ENCODE measurements at regions not wholly inside any gene's neighbourhood (a gene's known extent, or its start where the extent isn't known, plus 50 kb on each side); places are given as distances from the start of the nearest gene placed in this dataset.

DNA sequence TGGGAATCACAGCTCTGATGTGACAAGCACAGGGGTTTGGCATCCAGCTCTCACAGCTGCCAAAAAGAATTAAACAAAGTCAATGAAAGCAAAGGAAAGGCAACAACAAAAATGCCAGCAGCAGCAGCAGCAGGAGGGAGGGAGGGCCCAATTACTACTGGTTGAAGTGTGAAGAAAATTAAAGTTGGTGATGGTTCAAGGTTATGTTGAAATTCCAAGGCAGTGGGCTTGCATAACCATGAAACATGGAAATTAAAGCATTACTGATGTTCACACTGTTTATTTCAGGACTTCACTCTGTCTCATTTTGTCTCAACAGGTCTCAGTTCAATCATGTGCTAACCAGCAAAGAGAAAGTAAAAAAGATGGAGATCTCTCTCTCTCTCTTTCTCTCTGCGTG lies 220.3 kb upstream of the LYPLAL1 start:
- no peak for DNase-seq

GRCh38 chr1:218957971-218958370 lies 215.7 kb upstream of the LYPLAL1 start:
- DNase-seq: no peak

- DNase-seq: no peak
Observed at GRCh38 chr1:218959784-218960183, 213.9 kb upstream of the LYPLAL1 start.

DNA sequence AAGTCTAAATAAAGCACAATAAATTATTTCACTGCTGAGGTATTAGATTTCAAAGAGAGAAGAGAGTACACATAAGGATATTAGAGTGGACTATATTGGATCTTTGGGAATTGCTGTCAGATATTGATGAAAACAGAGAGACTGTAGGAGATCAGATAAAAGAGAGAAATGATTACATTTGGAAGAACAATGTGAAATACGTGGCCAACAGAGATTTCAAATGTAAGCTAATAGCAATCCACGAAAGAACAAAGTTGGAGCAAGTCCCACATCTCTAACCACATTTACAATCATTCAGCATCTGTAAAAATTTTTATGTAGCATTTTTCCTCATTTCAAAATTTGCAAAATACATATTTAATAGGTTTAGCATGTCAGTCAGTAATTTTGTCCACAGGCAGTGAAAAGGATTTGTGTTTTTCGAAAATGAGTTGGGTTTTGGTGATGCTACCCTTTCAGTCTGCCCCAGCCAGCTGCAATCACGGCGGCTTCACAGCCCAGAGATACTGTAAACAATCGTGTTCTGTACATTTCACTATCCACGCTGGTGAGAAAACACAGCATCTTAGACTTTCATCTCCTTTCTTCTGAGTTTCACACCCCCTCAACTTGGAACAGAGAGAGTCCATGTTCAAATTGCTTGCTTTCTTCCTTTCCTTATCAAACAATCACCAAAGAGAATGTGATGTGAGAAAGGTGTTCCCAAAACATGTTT lies 209.1 kb upstream of the LYPLAL1 start:
- DNase-seq: no peak

DNA sequence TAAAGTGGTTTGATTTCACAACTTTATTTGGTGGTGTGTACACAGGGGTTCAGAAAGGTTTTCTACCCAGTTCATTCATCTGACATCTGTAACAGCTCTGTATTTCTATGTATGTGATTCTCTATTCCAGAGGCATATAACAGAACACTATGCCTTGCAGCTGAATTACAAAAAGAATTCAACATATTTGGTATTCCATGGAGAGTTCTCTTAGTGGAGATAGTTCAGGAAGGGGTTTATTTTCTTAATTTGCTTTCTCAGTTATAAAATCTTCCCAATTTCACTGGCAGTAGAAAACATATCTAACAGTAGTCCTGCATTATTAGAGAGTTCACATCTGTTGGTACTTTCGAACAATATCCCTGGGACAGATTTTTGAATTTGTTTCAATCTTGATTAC lies 207.9 kb upstream of the LYPLAL1 start:
- DNase-seq: no peak

DNA sequence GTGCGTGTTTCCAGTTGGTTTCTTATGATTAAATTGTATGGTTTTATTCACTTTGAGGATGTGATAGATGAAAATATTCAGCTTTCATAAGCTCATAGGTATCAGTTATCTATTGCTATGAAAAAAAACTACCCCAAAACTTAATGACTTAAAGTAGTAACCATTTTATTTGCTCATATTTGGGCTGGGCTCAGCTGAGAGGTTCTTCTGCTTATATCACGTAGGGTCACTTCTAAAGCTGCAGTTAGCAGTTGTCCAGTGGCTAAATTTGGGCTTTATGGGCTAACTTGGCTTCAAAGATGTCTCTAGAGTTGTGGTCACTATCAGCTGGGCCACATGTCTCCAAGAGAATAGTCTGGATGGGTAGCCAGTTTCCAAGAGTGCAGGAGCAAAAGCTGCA lies 206.4 kb upstream of the LYPLAL1 start:
- no peak for DNase-seq

DNA sequence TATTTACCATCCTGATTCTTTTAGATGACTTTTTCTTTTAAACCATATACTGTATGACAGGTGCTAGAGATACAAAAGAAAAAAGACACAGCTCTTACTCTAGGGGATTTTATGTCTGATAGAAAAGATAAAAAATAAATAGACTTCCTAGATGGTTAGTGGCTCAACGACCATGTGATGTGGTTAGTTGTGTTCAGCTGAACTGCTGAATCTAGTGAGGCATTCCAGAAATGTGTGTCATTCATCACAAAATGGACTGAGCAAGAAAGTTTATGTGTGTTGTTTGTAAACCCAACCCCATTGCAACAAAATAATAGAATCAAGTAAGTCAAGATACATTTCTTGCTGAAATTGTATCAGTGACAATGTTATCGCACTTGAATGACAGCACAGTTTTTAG lies 205.8 kb upstream of the LYPLAL1 start:
- DNase-seq: no peak

GRCh38 chr1:218969006-218969405 lies 204.7 kb upstream of the LYPLAL1 start:
- DNase-seq: no peak

- no peak for DNase-seq
Observed at GRCh38 chr1:218970397-218970990, 203.2 kb upstream of the LYPLAL1 start.

DNA sequence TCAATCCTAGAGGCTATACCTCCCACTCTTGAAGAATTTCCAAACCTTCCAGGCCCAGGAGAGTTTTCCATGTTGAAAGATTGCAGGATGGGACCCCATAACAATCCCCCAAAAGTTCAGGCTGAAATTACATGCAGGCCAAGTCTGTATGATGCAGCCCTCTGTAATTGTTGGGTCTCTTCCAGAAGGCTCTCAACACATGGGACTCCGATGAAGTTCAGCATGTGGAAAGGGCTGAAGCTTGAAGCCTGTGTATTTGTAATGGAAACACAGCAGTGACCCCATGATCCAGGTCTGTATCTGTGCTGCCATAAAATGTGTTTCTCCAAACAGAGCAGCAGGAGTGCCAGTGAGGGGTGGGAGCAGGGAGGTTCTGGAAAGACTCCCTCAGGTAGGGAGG lies 202.5 kb upstream of the LYPLAL1 start:
- DNase-seq: no peak

DNA sequence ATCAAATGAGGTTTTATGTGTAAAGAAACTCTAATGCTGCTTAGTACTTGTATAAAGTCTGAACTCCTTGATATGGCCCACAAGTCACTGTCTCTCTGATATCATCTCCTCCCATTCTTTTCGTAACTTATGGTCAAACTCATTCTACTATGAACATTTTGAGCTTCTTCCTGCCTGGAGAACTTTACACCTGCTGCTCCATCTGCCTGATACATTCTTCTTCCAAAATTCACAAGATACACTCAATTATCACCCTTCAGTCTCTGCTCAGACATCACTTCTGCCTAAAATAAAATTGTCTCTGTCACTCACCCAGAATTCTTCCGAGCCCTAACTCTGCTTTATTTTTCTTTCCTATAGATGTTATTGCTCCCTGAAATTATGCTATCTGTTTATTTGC lies 192.8 kb upstream of the LYPLAL1 start:
- DNase-seq: no peak

- no peak for DNase-seq
Observed at GRCh38 chr1:218982482-218982881, 191.2 kb upstream of the LYPLAL1 start.

DNA sequence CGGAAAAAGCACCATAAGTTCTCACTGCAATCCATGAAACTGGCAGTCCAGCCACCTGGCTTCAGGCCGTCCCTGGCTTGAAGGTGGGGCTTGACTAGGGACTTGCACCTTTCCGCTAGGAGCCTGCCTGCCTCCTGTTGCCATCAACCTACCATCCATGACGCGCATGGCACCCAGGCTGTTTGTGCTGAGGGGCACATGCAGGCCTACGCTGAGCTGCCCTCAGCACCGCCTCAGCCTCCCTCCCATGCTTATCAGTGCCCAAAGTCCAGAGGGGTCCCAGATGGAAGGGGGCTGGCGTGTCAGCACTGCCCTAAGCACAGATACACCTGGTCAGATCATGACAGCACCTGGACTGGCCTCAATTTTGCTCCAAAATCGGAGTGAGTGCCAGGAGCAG lies 190.2 kb upstream of the LYPLAL1 start:
- DNase-seq: no peak

GRCh38 chr1:218983848-218984247 lies 189.8 kb upstream of the LYPLAL1 start:
- no peak for DNase-seq

DNA sequence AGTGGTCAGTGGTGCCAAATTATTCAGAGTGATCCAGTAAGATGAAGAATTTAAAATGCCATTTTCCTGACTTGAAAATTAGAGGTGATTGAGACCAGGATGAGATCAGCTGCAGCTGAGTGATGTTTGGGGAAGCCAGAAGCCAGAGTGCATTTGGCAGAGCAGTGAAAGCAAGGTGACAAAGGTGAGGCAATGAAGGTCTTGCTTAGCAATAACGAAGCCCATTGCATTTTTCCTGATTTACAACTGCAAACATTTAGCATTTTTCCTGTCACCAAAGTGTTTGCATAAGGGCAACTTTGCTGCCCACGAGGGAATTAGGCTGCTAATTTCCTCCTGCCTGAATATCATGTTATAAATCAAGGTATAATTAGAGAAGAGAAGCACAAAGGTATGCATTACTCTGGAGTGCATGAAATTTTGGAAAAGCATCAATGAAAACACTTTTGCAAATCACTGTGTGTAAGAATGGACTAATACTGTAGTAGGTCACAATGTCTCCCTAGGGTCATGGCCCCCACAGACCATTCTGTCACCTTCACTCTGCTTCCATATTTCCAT lies 188.2 kb upstream of the LYPLAL1 start:
- DNase-seq: no peak

DNA sequence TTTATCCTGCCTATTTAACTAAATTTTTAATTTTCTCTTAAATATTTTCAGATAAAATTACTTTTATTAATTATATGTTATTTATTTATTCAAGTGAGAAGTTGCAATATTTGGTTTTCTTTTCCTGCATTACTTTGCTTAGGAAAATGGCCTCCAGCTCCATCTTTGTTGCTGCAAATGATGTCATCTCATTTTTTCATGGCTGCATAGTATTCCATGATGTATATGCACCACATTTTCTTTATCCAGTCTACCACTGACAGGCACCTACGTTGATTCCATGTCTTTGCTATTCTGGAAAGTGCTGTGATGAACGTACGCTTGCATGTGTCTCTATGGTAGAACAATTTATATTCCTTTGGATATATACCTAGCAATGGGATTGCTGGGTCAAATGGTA lies 186.9 kb upstream of the LYPLAL1 start:
- DNase-seq: no peak

- DNase-seq: no peak
Observed at GRCh38 chr1:218990019-218990418, 183.7 kb upstream of the LYPLAL1 start.

DNA sequence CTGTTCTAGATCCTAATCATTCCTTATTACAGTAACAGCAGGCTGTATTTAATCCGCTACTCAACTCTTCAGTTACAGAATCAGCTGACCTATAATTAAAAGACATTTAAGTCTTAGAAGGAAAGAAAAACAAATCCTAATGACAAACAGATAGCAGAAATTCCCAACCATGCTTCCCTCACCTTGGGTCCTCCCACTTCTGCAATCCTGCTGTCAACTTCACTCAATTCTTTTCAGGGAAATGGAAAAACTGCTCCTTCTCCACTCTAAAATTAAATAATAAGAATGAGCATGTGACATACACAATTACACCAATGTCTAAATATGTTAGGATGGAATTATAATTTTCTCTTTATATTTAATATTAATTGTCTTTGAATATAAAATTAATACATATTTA lies 182.6 kb upstream of the LYPLAL1 start:
- DNase-seq: no peak

GRCh38 chr1:218994615-218995014 lies 179.1 kb upstream of the LYPLAL1 start:
- DNase-seq: no peak

DNA sequence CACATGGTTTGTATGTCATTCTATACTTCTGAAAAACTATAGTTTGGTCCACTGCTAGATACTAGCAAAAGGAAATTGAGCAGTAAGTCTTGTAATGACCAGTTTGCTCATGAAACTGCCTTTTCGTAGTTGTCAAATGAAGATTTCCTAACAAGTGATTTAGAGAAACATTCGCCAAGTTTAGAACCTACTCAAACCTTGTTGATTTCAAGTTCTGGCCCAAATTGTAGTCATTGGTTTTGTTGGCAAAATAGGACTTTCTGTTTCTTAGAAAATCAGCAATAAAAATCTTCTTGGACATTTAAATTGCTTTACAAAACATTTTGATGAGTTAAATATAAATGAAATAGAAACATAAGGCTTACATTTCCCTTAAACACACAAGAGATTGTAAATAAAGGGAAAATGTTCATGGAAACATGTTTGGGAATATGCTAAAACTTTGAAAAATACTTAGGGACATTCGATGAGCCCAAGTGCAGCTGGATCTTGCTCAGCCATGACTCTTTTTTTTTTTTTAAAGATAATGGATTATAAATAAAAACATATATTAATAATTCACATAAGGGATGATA lies 178.5 kb upstream of the LYPLAL1 start:
- no peak for DNase-seq

GRCh38 chr1:218996362-218996761 lies 177.3 kb upstream of the LYPLAL1 start:
- DNase-seq: no peak

- no peak for DNase-seq
Observed at GRCh38 chr1:219000005-219000404, 173.7 kb upstream of the LYPLAL1 start.

- no peak for DNase-seq
Observed at GRCh38 chr1:219000631-219001030, 173.0 kb upstream of the LYPLAL1 start.

- DNase-seq: no peak
Observed at GRCh38 chr1:219010720-219011119, 163.0 kb upstream of the LYPLAL1 start.

Measured in SIG-M5 (cell line).